ENCODE measurements at regions not wholly inside any gene's neighbourhood (a gene's known extent, or its start where the extent isn't known, plus 50 kb on each side); places are given as distances from the start of the nearest gene placed in this dataset.

DNA sequence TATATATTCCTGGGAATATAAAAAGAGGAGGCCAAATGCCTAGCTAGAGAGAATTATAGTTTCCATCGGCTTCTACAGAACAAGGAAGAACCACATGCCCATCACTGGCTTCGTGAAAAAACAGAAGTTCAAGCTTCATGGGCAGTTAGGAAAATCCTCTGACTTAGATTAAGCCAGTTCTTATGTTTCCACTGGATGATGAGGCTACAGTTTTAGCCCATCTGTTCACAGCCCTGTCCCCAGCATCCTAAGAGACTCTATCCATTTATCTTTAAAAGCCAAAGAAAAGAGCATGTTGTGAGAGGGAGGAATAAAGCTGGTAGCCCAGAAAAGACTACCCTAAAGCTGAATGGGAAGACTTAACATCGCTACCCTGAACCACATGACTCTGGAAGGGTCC lies 285.5 kb upstream of the WWC1 start:
- H3K4me3 ChIP-seq (ENCODE audit: low read depth, low read length): no peak overlapping the region
- no peaks in the 10 kb centered on the region for H3K27me3 ChIP-seq (ENCODE audit: control insufficient read depth, insufficient read depth, low read length)
- H3K36me3 ChIP-seq (ENCODE audit: control insufficient read depth, insufficient read depth, low read length): no peaks in the 10 kb centered on the region
- DNase-seq (ENCODE audit: low read depth): no peak
- TF ChIP-seq CTCF (IDR thresholded peaks at IDR 0.05; ENCODE audit: insufficient read depth, low read length, severe bottlenecking): no peak
- no peak for FAIRE-seq

DNA sequence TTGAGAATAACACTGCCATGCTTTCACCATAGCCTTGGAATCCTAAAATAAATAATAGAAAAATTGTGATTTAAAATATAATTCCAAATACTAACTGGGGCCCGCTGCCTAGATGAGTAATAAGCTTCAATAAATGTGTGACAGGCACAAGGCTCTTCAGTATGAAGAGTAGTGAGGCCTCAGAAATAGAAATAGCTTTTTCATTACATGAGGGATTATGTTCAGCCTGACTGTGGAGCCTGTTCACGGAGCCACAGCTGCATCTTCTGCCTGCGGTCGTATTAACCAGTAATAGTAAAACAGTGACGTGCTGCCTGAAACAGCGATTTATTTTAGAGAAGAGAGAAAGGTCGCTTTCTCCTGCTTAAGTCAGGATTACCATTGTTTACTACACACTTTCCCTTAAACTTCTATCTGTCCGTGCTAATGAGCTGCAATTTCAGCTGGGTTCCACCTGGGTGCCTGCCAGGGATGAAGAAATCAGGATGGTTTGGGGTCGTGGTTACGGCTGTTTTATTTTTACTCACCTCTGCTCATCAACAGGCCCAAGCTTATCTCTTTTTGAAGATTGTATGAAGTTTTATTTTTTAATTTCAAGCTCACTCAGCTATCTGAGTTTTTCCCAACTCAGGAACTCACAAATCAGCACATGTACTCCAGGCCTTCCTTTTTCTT lies 284.9 kb upstream of the WWC1 start:
- H3K27me3 ChIP-seq (ENCODE audit: control insufficient read depth, insufficient read depth, low read length): no peaks in the 10 kb centered on the region
- no peak for TF ChIP-seq CTCF (IDR thresholded peaks at IDR 0.05; ENCODE audit: insufficient read depth, low read length, severe bottlenecking)
- no peak overlapping the region for H3K4me3 ChIP-seq (ENCODE audit: low read depth, low read length)
- DNase-seq (ENCODE audit: low read depth): no peak
- FAIRE-seq: no peak
- no peaks in the 10 kb centered on the region for H3K36me3 ChIP-seq (ENCODE audit: control insufficient read depth, insufficient read depth, low read length)

DNA sequence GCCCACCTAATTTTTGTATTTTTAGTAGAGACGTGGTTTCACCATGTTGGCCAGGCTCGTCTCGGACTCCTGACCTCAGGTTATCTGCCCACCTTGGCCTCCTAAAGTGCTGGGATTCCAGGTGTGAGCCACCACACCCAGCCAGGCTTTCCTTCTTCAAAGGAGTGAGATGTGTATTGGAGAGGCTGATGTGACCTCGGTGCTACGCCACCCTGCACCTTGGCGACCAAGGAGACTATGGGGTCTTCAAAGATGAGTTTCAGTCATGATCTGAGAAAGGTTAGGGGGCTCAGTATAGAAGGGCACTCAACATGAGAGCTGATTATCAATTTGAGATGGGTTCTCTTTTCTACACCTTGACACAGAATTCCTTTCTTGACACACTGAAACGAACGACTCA lies 284.2 kb upstream of the WWC1 start:
- no peak for FAIRE-seq
- Histone ChIP-seq H3K27me3 (ENCODE audit: control insufficient read depth, insufficient read depth, low read length) (no peaks in the 10 kb centered on the region), H3K36me3 (ENCODE audit: control insufficient read depth, insufficient read depth, low read length) (no peaks in the 10 kb centered on the region), H3K4me3 (ENCODE audit: low read depth, low read length) (no peak overlapping the region)
- TF ChIP-seq CTCF (IDR thresholded peaks at IDR 0.05; ENCODE audit: insufficient read depth, low read length, severe bottlenecking): no peak
- no peak for DNase-seq (ENCODE audit: low read depth)

DNA sequence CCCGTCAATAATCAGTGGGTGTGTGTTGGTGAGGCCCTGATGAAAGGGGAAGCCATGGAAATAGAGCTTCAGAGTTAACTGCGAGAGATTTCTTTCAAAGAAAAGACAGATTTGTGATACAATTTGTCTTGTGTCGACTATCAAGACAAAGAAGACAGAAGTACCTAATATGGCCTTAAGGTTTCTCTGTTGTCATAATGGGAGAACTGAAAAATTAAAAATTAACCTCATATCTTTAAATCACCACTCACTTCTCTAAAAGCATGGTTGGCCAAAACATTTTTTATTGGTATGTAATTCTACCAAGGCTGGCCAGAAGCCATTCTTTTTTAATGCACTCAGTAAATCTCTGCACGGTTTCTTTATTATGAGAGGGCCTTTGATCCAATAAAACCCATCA lies 282.9 kb upstream of the WWC1 start:
- no peak for DNase-seq (ENCODE audit: low read depth)
- no peak for FAIRE-seq
- no peaks in the 10 kb centered on the region for H3K36me3 ChIP-seq (ENCODE audit: control insufficient read depth, insufficient read depth, low read length)

GRCh38 chr5:168011096-168011495 lies 280.3 kb upstream of the WWC1 start:
- TF ChIP-seq CTCF (IDR thresholded peaks at IDR 0.05; ENCODE audit: insufficient read depth, low read length, severe bottlenecking): no peak
- H3K4me3 ChIP-seq (ENCODE audit: low read depth, low read length): no peak overlapping the region
- no peak for FAIRE-seq
- no peak for DNase-seq (ENCODE audit: low read depth)
- no peaks in the 10 kb centered on the region for H3K27me3 ChIP-seq (ENCODE audit: control insufficient read depth, insufficient read depth, low read length)
- no peaks in the 10 kb centered on the region for H3K36me3 ChIP-seq (ENCODE audit: control insufficient read depth, insufficient read depth, low read length)

More for the DNA sequence above, 282.9 kb upstream of the WWC1 start:
- Histone ChIP-seq H3K4me3 (ENCODE audit: low read depth, low read length) (no peak overlapping the region), H3K27me3 (ENCODE audit: control insufficient read depth, insufficient read depth, low read length) (no peaks in the 10 kb centered on the region)
- TF ChIP-seq CTCF (IDR thresholded peaks at IDR 0.05; ENCODE audit: insufficient read depth, low read length, severe bottlenecking): no peak

- no peaks in the 10 kb centered on the region for H3K27me3 ChIP-seq (ENCODE audit: control insufficient read depth, insufficient read depth, low read length)
- no peak for FAIRE-seq
- no peaks in the 10 kb centered on the region for H3K36me3 ChIP-seq (ENCODE audit: control insufficient read depth, insufficient read depth, low read length)
- no peak overlapping the region for H3K4me3 ChIP-seq (ENCODE audit: low read depth, low read length)
- no peak for DNase-seq (ENCODE audit: low read depth)
- TF ChIP-seq CTCF (IDR thresholded peaks at IDR 0.05; ENCODE audit: insufficient read depth, low read length, severe bottlenecking): no peak
These were observed 279.4 kb upstream of the WWC1 start for GRCh38 chr5:168012006-168012405.

Data from bronchial epithelial cell (primary cell).